DND-41 (cell line): ENCODE measurements at regions not wholly inside any gene's neighbourhood (a gene's known extent, or its start where the extent isn't known, plus 50 kb on each side); places are given as distances from the start of the nearest gene placed in this dataset.

Source experiments
- CTCF ChIP-seq: IDR thresholded peaks from 2 replicates; pipeline ENCODE4 v1.5.1; 2012; ENCODE audit warnings: borderline replicate concordance, low read length, moderate library complexity, mild to moderate bottlenecking; ENCODE audit not compliant: poor library complexity, severe bottlenecking; ENCODE audit errors: extremely low read depth
- EZH2 ChIP-seq: IDR thresholded peaks from 3 replicates; pipeline ENCODE4 v1.6.1; 2012; ENCODE audit warnings: borderline replicate concordance, low read depth, mild to moderate bottlenecking, moderate library complexity, low read length, inconsistent platforms; ENCODE audit not compliant: severe bottlenecking

GRCh38 chr5:147145328-147145727 lies 89.5 kb upstream of the STK32A start:
- TF ChIP-seq CTCF, result no peak
- no peak for TF ChIP-seq EZH2
